IMR-90 (cell line): ENCODE measurements at regions not wholly inside any gene's neighbourhood (a gene's known extent, or its start where the extent isn't known, plus 50 kb on each side); places are given as distances from the start of the nearest gene placed in this dataset.

ENCODE experiments used
- ATAC-seq: fragments of 200-7000 bp; cut with Tn5 transposase; 2 replicates; pipeline ENCODE4 v1.9.1; 2020; ENCODE audit warnings: low read depth, mild to moderate bottlenecking, moderate library complexity
- BruUV-seq: library from RNA; stranded (reverse); fragments of 400-500 nt; replicated peaks from 2 replicates; lab custom pipeline; 2021; lab: Mats Ljungman, UMichigan
- CTCF ChIA-PET: fragments of 300-600 bp; formaldehyde crosslinking; extraction: SDS; loops from one replicate; lab custom pipeline; 2021; ENCODE audit warnings: antibody characterized with exemption; lab: Yijun Ruan, JAX
- POLR2A ChIA-PET: fragments of 300-600 bp; sonication (Branson Sonifier 250); formaldehyde crosslinking; loops from one replicate; lab custom pipeline; 2022; ENCODE audit warnings: antibody characterized with exemption; ENCODE audit not compliant: unreplicated experiment; lab: Charles Lee
- DNase-seq: peaks from one replicate; pipeline ENCODE4 v3.0.0; 2013
- H2AFZ ChIP-seq: replicated peaks from 2 replicates; pipeline ENCODE3; 2013; ENCODE audit warnings: low read length, mild to moderate bottlenecking; ENCODE audit not compliant: poor library complexity
- H2AK5ac ChIP-seq: 2 replicates; pipeline ENCODE4 v1.6.1; 2013; ENCODE audit warnings: low read depth, low read length, inconsistent platforms
- H2AK9ac ChIP-seq: replicated peaks from 2 replicates; pipeline ENCODE3; 2013; ENCODE audit warnings: mild to moderate bottlenecking, low read depth, low read length, moderate library complexity; ENCODE audit not compliant: poor library complexity
- H2BK120ac ChIP-seq: 2 replicates; pipeline ENCODE4 v1.6.1; 2013; ENCODE audit warnings: low read depth, low read length, inconsistent platforms
- H2BK15ac ChIP-seq: 3 replicates; pipeline ENCODE4 v1.6.1; 2013; ENCODE audit warnings: low read depth, low read length, inconsistent platforms
- H2BK20ac ChIP-seq: 2 replicates; pipeline ENCODE4 v1.6.1; 2013; ENCODE audit warnings: low read depth, mild to moderate bottlenecking, inconsistent platforms, low read length, moderate library complexity
- H2BK5ac ChIP-seq: 2 replicates; pipeline ENCODE4 v1.6.1; 2013; ENCODE audit warnings: mild to moderate bottlenecking, low read depth, low read length, inconsistent platforms; ENCODE audit not compliant: poor library complexity, severe bottlenecking
- H3K14ac ChIP-seq: replicated peaks from 2 replicates; pipeline ENCODE4 v1.6.1; 2013; ENCODE audit warnings: low read depth, low read length, inconsistent platforms
- H3K18ac ChIP-seq: 2 replicates; pipeline ENCODE4 v1.6.1; 2013; ENCODE audit warnings: low read depth, low read length, control low read depth
- H3K23ac ChIP-seq: 2 replicates; pipeline ENCODE4 v1.6.1; 2013; ENCODE audit warnings: low read depth, low read length, inconsistent platforms
- H3K27ac ChIP-seq: 2 replicates; pipeline ENCODE4 v1.5.1; 2013; ENCODE audit warnings: mild to moderate bottlenecking, control low read depth, low read length; ENCODE audit not compliant: insufficient read depth
- H3K27me3 ChIP-seq: 2 replicates; pipeline ENCODE4 v1.6.1; 2013; ENCODE audit warnings: low read length; ENCODE audit not compliant: control insufficient read depth, insufficient read depth
- H3K36me3 ChIP-seq: 2 replicates; pipeline ENCODE4 v1.6.1; 2013; ENCODE audit warnings: low read length, mixed read lengths; ENCODE audit not compliant: control insufficient read depth, insufficient read depth
- H3K4ac ChIP-seq: 2 replicates; pipeline ENCODE4 v1.6.1; 2013; ENCODE audit warnings: low read depth, low read length, inconsistent platforms
- H3K4me1 ChIP-seq: 2 replicates; pipeline ENCODE4 v1.6.1; 2013; ENCODE audit warnings: low read length, mixed read lengths; ENCODE audit not compliant: control insufficient read depth, insufficient read depth
- H3K4me2 ChIP-seq: 2 replicates; pipeline ENCODE4 v1.6.1; 2013; ENCODE audit warnings: low read depth, mild to moderate bottlenecking, control low read depth, low read length, moderate library complexity
- H3K4me3 ChIP-seq: 2 replicates; pipeline ENCODE4 v1.5.1; 2013; ENCODE audit warnings: low read depth, mild to moderate bottlenecking, control low read depth, low read length, moderate library complexity; ENCODE audit not compliant: insufficient read depth
- H3K56ac ChIP-seq: 2 replicates; pipeline ENCODE4 v1.6.1; 2013; ENCODE audit warnings: low read length, inconsistent platforms; ENCODE audit not compliant: insufficient read depth; ENCODE audit errors: extremely low read depth
- H3K79me1 ChIP-seq, 2 experiments: 2 replicates each; pipeline ENCODE4 v1.6.1; 2013; ENCODE audit warnings: low read length in 2 of 2, inconsistent platforms in 1 of 2, low read depth in 1 of 2
- H3K9ac ChIP-seq: 2 replicates; pipeline ENCODE4 v1.6.1; 2013; ENCODE audit warnings: low read depth, low read length, control low read depth
- H3K9me1 ChIP-seq: 2 replicates; pipeline ENCODE4 v1.6.1; 2013; ENCODE audit warnings: low read length, inconsistent platforms; ENCODE audit not compliant: insufficient read depth
- H3K9me3 ChIP-seq: 2 replicates; pipeline ENCODE4 v1.6.1; 2013; ENCODE audit warnings: low read length; ENCODE audit not compliant: control insufficient read depth, insufficient read depth
- H4K20me1 ChIP-seq: 2 replicates; pipeline ENCODE4 v1.6.1; 2013; ENCODE audit warnings: low read length, inconsistent platforms; ENCODE audit not compliant: insufficient read depth
- H4K5ac ChIP-seq: 2 replicates; pipeline ENCODE4 v1.6.1; 2013; ENCODE audit warnings: mild to moderate bottlenecking, low read depth, low read length, control low read depth
- H4K8ac ChIP-seq, 2 experiments: 2 replicates each; pipeline ENCODE4 v1.6.1; 2013; ENCODE audit warnings: low read depth in 2 of 2, low read length in 2 of 2, control low read depth in 1 of 2, inconsistent platforms in 1 of 2
- H4K91ac ChIP-seq: 2 replicates; pipeline ENCODE4 v1.6.1; 2013; ENCODE audit warnings: low read depth, low read length, inconsistent platforms; ENCODE audit not compliant: insufficient read depth
- POLR2A ChIP-seq: IDR thresholded peaks from 2 replicates; pipeline ENCODE4 v1.6.1; 2012; ENCODE audit warnings: mild to moderate bottlenecking, low read depth, low read length
- RAD21 ChIP-seq: IDR thresholded peaks from 2 replicates; pipeline ENCODE4 v1.6.1; 2012; ENCODE audit warnings: low read length, improper control_type of control experiment
- WGBS, 2 experiments: methylation state at CpG; one replicate each; pipeline versions ENCODE4 v1.1.5 to v1.1.7; 2013; ENCODE audit warnings: missing lambda C conversion rate in 2 of 2; ENCODE audit not compliant: insufficient read length in 1 of 2; ENCODE audit errors: extremely low coverage in 2 of 2; 5-methylcytosine and 5-hydroxymethylcytosine counted together
- dilution Hi-C: fragments of 300-500 bp; cut with HindIII; formaldehyde crosslinking; loops from one replicate; pipeline ENCODE4 v1.14.3; 2018; ENCODE audit warnings: low sequenced_read_pairs; ENCODE audit not compliant: unreplicated experiment
- in situ Hi-C: fragments of 300-500 bp; cut with MboI; formaldehyde crosslinking; loops from 3 replicates; pipeline ENCODE4 v1.14.3; 2019; ENCODE audit warnings: low sequenced_read_pairs, inconsistent platforms, mixed read lengths
- intact Hi-C: fragments of 100-400 bp; cut with micrococcal nuclease; formaldehyde crosslinking; loops from 2 replicates; pipeline ENCODE4 v1.10.0; 2022
- TF ChIP-seq, protein P1 (sequence below): fragments of 150-350 bp; IDR thresholded peaks from 2 replicates; pipeline ENCODE4 v1.6.1; 2016; ENCODE audit warnings: low read depth, mild to moderate bottlenecking, low read length, moderate library complexity, borderline replicate concordance

DNA sequence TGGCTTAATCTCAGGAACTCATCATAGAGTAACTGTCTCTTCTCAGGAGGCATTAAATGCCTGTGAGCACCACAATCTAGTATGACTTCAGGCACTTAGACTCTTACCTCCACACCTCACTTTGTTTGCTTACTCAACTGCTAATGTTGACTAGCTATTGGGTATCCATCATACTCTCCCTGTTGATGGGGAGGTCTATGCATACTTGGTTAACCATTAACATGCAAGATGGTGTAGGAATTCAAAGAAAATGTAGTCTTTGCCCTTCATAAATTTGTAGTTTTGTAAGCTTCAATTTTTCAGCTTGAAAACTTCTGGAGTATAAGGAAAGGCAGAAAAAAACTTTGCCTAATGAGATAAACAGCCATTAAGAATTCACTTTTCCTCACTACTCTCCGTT is 501.0 kb upstream of the MARCKS start:
- intact Hi-C loops (loop anchor here (10.0 kb wide), 1 partner anchor 571 kb away; no protein-coding TSS in a partner anchor), in situ Hi-C loops (no loop called here), dilution Hi-C loops (no loop called here)
- Histone ChIP-seq H4K91ac (0 out of 2 replicates have a peak overlapping the region, but pooled peaks have one; percentile 8), H3K9me3 (no peaks in the 10 kb centered on the region), H2BK20ac (no peak overlapping the region; the same call in 1 of the 2 replicates), H2BK120ac (peak overlapping the region; percentile 76), H2AFZ (no peak overlapping the region), H3K14ac (0 out of 2 replicates have a peak overlapping the region, but pooled peaks have one; percentile 28), H3K4me1 (peaks cover 26% of the 10 kb centered on the region), H3K4ac (no peak overlapping the region; the same call in 1 of the 2 replicates), H2BK5ac (no peak overlapping the region), H4K8ac (0 out of 4 replicates have a peak overlapping the region, but pooled peaks of 1 of the 2 experiments have one; percentile 21), H4K20me1 (no peaks in the 10 kb centered on the region), H2AK9ac (no peak overlapping the region), H3K18ac (peak overlapping the region; percentile 71; the same call in 1 of the 2 replicates), H3K56ac (no peak overlapping the region), H3K27ac (no peak overlapping the region), H2AK5ac (peak overlapping the region; percentile 85; the same call in 1 of the 2 replicates), H3K4me3 (no peak overlapping the region), H4K5ac (no peak overlapping the region), H3K23ac (peak overlapping the region; percentile 48; the same call in 1 of the 2 replicates), H3K79me1 (no peaks in the 10 kb centered on the region; a peak in 1 of 4 replicates), H3K27me3 (no peaks in the 10 kb centered on the region), H3K9me1 (peaks cover 13% of the 10 kb centered on the region), H3K9ac (no peak overlapping the region), H3K36me3 (no peaks in the 10 kb centered on the region), H3K4me2 (no peak overlapping the region), H2BK15ac (0 out of 3 replicates have a peak overlapping the region, but pooled peaks have one; percentile 42)
- POLR2A ChIA-PET, result no interaction called here
- WGBS, 2 experiments, result no CpG with 5 or more reads among the region's 1 CpG
- BruUV-seq, result no TSS peak
- no peak for DNase-seq
- CTCF ChIA-PET, result interaction anchor here (1.0 kb wide), 1 partner anchor 11 kb away, joined by 3 read pairs; no protein-coding TSS in a partner anchor
- no peak for ATAC-seq
- TF ChIP-seq, protein P1, sequence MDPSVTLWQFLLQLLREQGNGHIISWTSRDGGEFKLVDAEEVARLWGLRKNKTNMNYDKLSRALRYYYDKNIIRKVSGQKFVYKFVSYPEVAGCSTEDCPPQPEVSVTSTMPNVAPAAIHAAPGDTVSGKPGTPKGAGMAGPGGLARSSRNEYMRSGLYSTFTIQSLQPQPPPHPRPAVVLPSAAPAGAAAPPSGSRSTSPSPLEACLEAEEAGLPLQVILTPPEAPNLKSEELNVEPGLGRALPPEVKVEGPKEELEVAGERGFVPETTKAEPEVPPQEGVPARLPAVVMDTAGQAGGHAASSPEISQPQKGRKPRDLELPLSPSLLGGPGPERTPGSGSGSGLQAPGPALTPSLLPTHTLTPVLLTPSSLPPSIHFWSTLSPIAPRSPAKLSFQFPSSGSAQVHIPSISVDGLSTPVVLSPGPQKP, result no peak
- TF ChIP-seq RAD21 (no peak), POLR2A (no peak)
